H1 (cell line): ENCODE measurements at regions not wholly inside any gene's neighbourhood (a gene's known extent, or its start where the extent isn't known, plus 50 kb on each side); places are given as distances from the start of the nearest gene placed in this dataset.

ENCODE experiments used
- CTCF ChIA-PET: fragments of 300-600 bp; sonication (Branson Sonifier 250); formaldehyde crosslinking; loops from one replicate; lab custom pipeline; 2021; ENCODE audit not compliant: partially characterized antibody; lab: Charles Lee
- POLR2A ChIA-PET: fragments of 300-600 bp; sonication (Branson Sonifier 250); formaldehyde crosslinking; loops from one replicate; lab custom pipeline; 2021; ENCODE audit warnings: inconsistent platforms; ENCODE audit not compliant: partially characterized antibody; lab: Charles Lee
- DNase-seq, 2 experiments: peaks; one replicate each; pipeline versions ENCODE4 v3.0.0 to v3.0.0-alpha.2; 2010 to 2022; ENCODE audit warnings: low spot score in 2 of 2, low read depth in 1 of 2, mixed read lengths in 1 of 2
- FAIRE-seq: peaks from 2 replicates; lab custom pipeline; 2011; peaks lifted over from hg19 to GRCh38; lab: Jason Lieb, UNC
- H2AFZ ChIP-seq: 2 replicates; pipeline ENCODE4 v1.8.1; 2012; ENCODE audit warnings: low read length, inconsistent platforms
- H2AK5ac ChIP-seq: 2 replicates; pipeline ENCODE4 v1.6.1; 2013; ENCODE audit warnings: low read depth, low read length
- H2BK120ac ChIP-seq: replicated peaks from 2 replicates; pipeline ENCODE3; 2013; ENCODE audit warnings: low read depth, low read length, inconsistent platforms
- H2BK12ac ChIP-seq: 2 replicates; pipeline ENCODE4 v1.6.1; 2013; ENCODE audit warnings: low read depth, low read length
- H2BK15ac ChIP-seq: 2 replicates; pipeline ENCODE4 v1.6.1; 2013; ENCODE audit warnings: low read length
- H2BK20ac ChIP-seq: 2 replicates; pipeline ENCODE4 v1.6.1; 2013; ENCODE audit warnings: low read length
- H2BK5ac ChIP-seq: 2 replicates; pipeline ENCODE4 v1.6.1; 2013; ENCODE audit warnings: low read depth, low read length
- H3K14ac ChIP-seq: 2 replicates; pipeline ENCODE4 v1.6.1; 2013; ENCODE audit warnings: inconsistent platforms; ENCODE audit not compliant: insufficient read length
- H3K18ac ChIP-seq: 2 replicates; pipeline ENCODE4 v1.6.1; 2013; ENCODE audit warnings: low read length; ENCODE audit errors: extremely low read depth
- H3K23ac ChIP-seq: 2 replicates; pipeline ENCODE4 v1.6.1; 2013; ENCODE audit warnings: inconsistent platforms; ENCODE audit not compliant: insufficient read length
- H3K23me2 ChIP-seq: 2 replicates; pipeline ENCODE4 v1.6.1; 2013; ENCODE audit warnings: low read depth, low read length
- H3K27ac ChIP-seq: 2 replicates; pipeline ENCODE4 v1.6.1; 2011; ENCODE audit warnings: low read depth, low read length, inconsistent platforms
- H3K27me3 ChIP-seq, 4 experiments: replicated peaks in 1 of 4; 1 replicate in 1 of 4; 2 replicates in 3 of 4; pipeline versions ENCODE4 v1.6.1 to v1.8.1; 2011 to 2013; ENCODE audit warnings: low read length in 3 of 4, mild to moderate bottlenecking in 3 of 4, inconsistent platforms in 2 of 4, mixed read lengths in 2 of 4, moderate library complexity in 1 of 4; ENCODE audit not compliant: control insufficient read depth in 3 of 4, insufficient read depth in 3 of 4; ENCODE audit errors: extremely low read depth in 1 of 4
- H3K36me3 ChIP-seq, 4 experiments: 2 replicates each; pipeline versions ENCODE4 v1.6.1 to v1.8.1; 2011 to 2013; ENCODE audit warnings: mild to moderate bottlenecking in 4 of 4, low read length in 3 of 4, moderate library complexity in 2 of 4, control low read depth in 1 of 4, inconsistent platforms in 1 of 4; ENCODE audit not compliant: insufficient read depth in 4 of 4, control insufficient read depth in 2 of 4
- H3K4ac ChIP-seq: replicated peaks from 2 replicates; pipeline ENCODE3; 2013; ENCODE audit warnings: low read length, low read depth, mixed read lengths, inconsistent platforms; ENCODE audit not compliant: insufficient read length
- H3K4me1 ChIP-seq, 4 experiments: replicated peaks in 1 of 4; 1 replicate in 1 of 4; 2 replicates in 3 of 4; pipeline versions ENCODE4 v1.6.1 to v1.8.1; 2011 to 2013; ENCODE audit warnings: low read length in 3 of 4, inconsistent platforms in 2 of 4, mixed read lengths in 1 of 4; ENCODE audit not compliant: insufficient read depth in 4 of 4, control insufficient read depth in 3 of 4
- H3K4me2 ChIP-seq, 2 experiments: 2 replicates each; pipeline versions ENCODE4 v1.6.1 to v1.8.1; 2011 to 2013; ENCODE audit warnings: low read depth in 2 of 2, low read length in 2 of 2, control low read depth in 1 of 2, inconsistent platforms in 1 of 2, mild to moderate bottlenecking in 1 of 2; ENCODE audit not compliant: insufficient read depth in 1 of 2
- H3K4me3 ChIP-seq, 4 experiments: fragments of 200-600, 300-600 bp in 1 of 4; sonication (generic), shearing (Covaris generic), sonication (Bioruptor Twin) in 1 of 4; 2 replicates each; pipeline versions ENCODE4 v1.5.1 to v1.8.1; 2011 to 2016; ENCODE audit warnings: low read length in 4 of 4, low read depth in 3 of 4, control low read depth in 2 of 4, inconsistent platforms in 2 of 4, mild to moderate bottlenecking in 2 of 4, mixed read lengths in 1 of 4, moderate library complexity in 1 of 4; ENCODE audit not compliant: insufficient read depth in 2 of 4; ENCODE audit errors: extremely low read depth in 1 of 4
- H3K56ac ChIP-seq: replicated peaks from 2 replicates; pipeline ENCODE3; 2013; ENCODE audit warnings: low read depth, mild to moderate bottlenecking, mixed read lengths, low read length, inconsistent platforms; ENCODE audit not compliant: insufficient read length
- H3K79me1 ChIP-seq: 2 replicates; pipeline ENCODE4 v1.6.1; 2013; ENCODE audit warnings: low read depth, low read length, control low read depth
- H3K79me2 ChIP-seq, 2 experiments: 2 replicates each; pipeline versions ENCODE4 v1.6.1 to v1.8.1; 2012 to 2013; ENCODE audit warnings: low read length in 2 of 2, mild to moderate bottlenecking in 2 of 2, inconsistent platforms in 1 of 2; ENCODE audit not compliant: insufficient read depth in 2 of 2, control insufficient read depth in 1 of 2
- H3K9ac ChIP-seq, 4 experiments: replicated peaks in 1 of 4; 1 replicate in 1 of 4; 2 replicates in 3 of 4; pipeline versions ENCODE4 v1.6.1 to v1.8.1; 2011 to 2013; ENCODE audit warnings: low read depth in 3 of 4, low read length in 3 of 4, control low read depth in 2 of 4, mild to moderate bottlenecking in 2 of 4, moderate library complexity in 2 of 4, inconsistent platforms in 1 of 4; ENCODE audit errors: extremely low read depth in 1 of 4
- H3K9me3 ChIP-seq, 2 experiments: 2 replicates each; pipeline versions ENCODE4 v1.6.1 to v1.8.1; 2012 to 2013; ENCODE audit warnings: mild to moderate bottlenecking in 2 of 2, moderate library complexity in 2 of 2, control low read depth in 1 of 2, inconsistent platforms in 1 of 2, low read depth in 1 of 2, low read length in 1 of 2, mixed read lengths in 1 of 2; ENCODE audit not compliant: insufficient read depth in 2 of 2
- H4K20me1 ChIP-seq, 2 experiments: replicated peaks in 1 of 2; 2 replicates each; pipeline versions ENCODE3 to v1.8.1; 2011 to 2013; ENCODE audit warnings: inconsistent platforms in 2 of 2, low read length in 2 of 2, mild to moderate bottlenecking in 1 of 2; ENCODE audit not compliant: insufficient read depth in 2 of 2, control insufficient read depth in 1 of 2
- H4K5ac ChIP-seq: 2 replicates; pipeline ENCODE4 v1.6.1; 2013; ENCODE audit warnings: low read length, low read depth, mixed read lengths, inconsistent platforms; ENCODE audit not compliant: insufficient read length
- H4K8ac ChIP-seq: 2 replicates; pipeline ENCODE4 v1.8.0; 2013; ENCODE audit warnings: mild to moderate bottlenecking, moderate library complexity, low read length, inconsistent platforms; ENCODE audit not compliant: insufficient read depth; ENCODE audit errors: extremely low read depth
- H4K91ac ChIP-seq: replicated peaks from 2 replicates; pipeline ENCODE3; 2013; ENCODE audit warnings: low read length, mixed read lengths, inconsistent platforms; ENCODE audit not compliant: insufficient read length
- CEBPB ChIP-seq: IDR thresholded peaks from 2 replicates; pipeline ENCODE4 v1.6.1; 2012; ENCODE audit warnings: low read depth, low read length
- CTBP2 ChIP-seq: IDR thresholded peaks from 2 replicates; pipeline ENCODE4 v1.7.0; 2011; ENCODE audit warnings: borderline replicate concordance, mild to moderate bottlenecking, moderate library complexity, mixed read lengths, low read length; ENCODE audit not compliant: insufficient read depth, insufficient read length
- POLR2A ChIP-seq, 2 experiments: IDR thresholded peaks; 1 replicate in 1 of 2; 2 replicates in 1 of 2; pipeline ENCODE4 v1.6.1; 2011; ENCODE audit warnings: low read depth in 2 of 2, low read length in 2 of 2, mild to moderate bottlenecking in 2 of 2; ENCODE audit errors: control extremely low read depth in 1 of 2
- SIX5 ChIP-seq: IDR thresholded peaks from 2 replicates; pipeline ENCODE4 v1.6.1; 2011; ENCODE audit warnings: mild to moderate bottlenecking, low read depth, low read length
- SP1 ChIP-seq: IDR thresholded peaks from 2 replicates; pipeline ENCODE4 v1.6.1; 2011; ENCODE audit warnings: low read depth, low read length
- USF2 ChIP-seq: IDR thresholded peaks from 2 replicates; pipeline ENCODE4 v1.6.1; 2011; ENCODE audit warnings: low read length, improper control_type of control experiment
- ZNF274 ChIP-seq: IDR thresholded peaks from 2 replicates; pipeline ENCODE4 v1.7.0; 2012; ENCODE audit warnings: low read length, borderline replicate concordance; ENCODE audit errors: extremely low read depth
- WGBS, 2 experiments: shearing (Covaris generic) in 1 of 2; methylation state at CpG; one replicate each; pipeline versions ENCODE4 v1.1.6 to v1.1.7; 2013 to 2015; ENCODE audit warnings: low lambda C conversion rate in 2 of 2, mixed read lengths in 2 of 2, inconsistent platforms in 1 of 2, low coverage in 1 of 2, missing lambda C conversion rate in 1 of 2; ENCODE audit not compliant: insufficient replicate concordance in 2 of 2, insufficient coverage in 1 of 2, insufficient read length in 1 of 2; ENCODE audit errors: extremely low coverage in 1 of 2, missing lambda C conversion rate in 1 of 2; 5-methylcytosine and 5-hydroxymethylcytosine counted together

GRCh38 chr3:187810021-187810446, 64.8 kb upstream of the BCL6 start:
- H3K4me3 ChIP-seq: no peak overlapping the region
- H2BK12ac ChIP-seq: no peak overlapping the region
- H3K9ac ChIP-seq: no peak overlapping the region
- H2BK120ac ChIP-seq: no peak overlapping the region
- no peaks in the 10 kb centered on the region for H4K20me1 ChIP-seq
- H3K56ac ChIP-seq: no peak overlapping the region
- no peaks in the 10 kb centered on the region for H3K23me2 ChIP-seq
- H3K18ac ChIP-seq: no peak overlapping the region
- no peaks in the 10 kb centered on the region for H3K27me3 ChIP-seq
- no peak overlapping the region for H4K8ac ChIP-seq
- no peaks in the 10 kb centered on the region for H3K79me1 ChIP-seq
- H2AFZ ChIP-seq: no peak overlapping the region
- no peak for DNase-seq
- no peak overlapping the region for H2BK15ac ChIP-seq
- peaks cover 1 to 4% (median 3%) of the 10 kb centered on the region in 4 experiments; a peak in 4 of 7 replicates for H3K4me1 ChIP-seq
- CTCF ChIA-PET: interaction anchor here (0.8 to 1.1 kb wide), 4 partner anchors 9 to 1146 kb away, joined by 3 to 4 read pairs (median 3); no protein-coding TSS in a partner anchor
- no peak overlapping the region for H3K4me2 ChIP-seq
- H3K23ac ChIP-seq: no peak overlapping the region
- no peak overlapping the region for H3K27ac ChIP-seq
- no peaks in the 10 kb centered on the region for H3K36me3 ChIP-seq
- H4K91ac ChIP-seq: no peak overlapping the region
- H3K79me2 ChIP-seq: no peaks in the 10 kb centered on the region
- no peak overlapping the region for H3K14ac ChIP-seq
- H2AK5ac ChIP-seq: no peak overlapping the region
- H3K4ac ChIP-seq: no peak overlapping the region
- POLR2A ChIA-PET: interaction anchor here (0.9 to 1.1 kb wide), 2 partner anchors 12 to 596 kb away, joined by 3 to 4 read pairs; no protein-coding TSS in a partner anchor
- TF ChIP-seq SP1: no peak
- TF ChIP-seq ZNF274: no peak
- no peak for TF ChIP-seq USF2
- TF ChIP-seq SIX5: no peak
- TF ChIP-seq CEBPB: no peak
- no peak for TF ChIP-seq CTBP2
- no peak for TF ChIP-seq POLR2A (IDR thresholded peaks at IDR 0.05; ENCODE audit: control extremely low read depth in 1 of 2, low read depth in 2 of 2, low read length in 2 of 2)
- TF ChIP-seq, all 59 proteins: peak for 0
- FAIRE-seq: no peak
- Histone ChIP-seq H3K9me3 (no peaks in the 10 kb centered on the region), H2BK5ac (no peak overlapping the region), H2BK20ac (no peak overlapping the region), H4K5ac (no peak overlapping the region)
- 92% methylated on average over 3 of the region's 3 CpGs; no CpG with 5 or more reads in 1 of the 2 experiments for WGBS, 2 experiments
